Mesodermal cell (in vitro differentiated cells): ENCODE measurements at regions not wholly inside any gene's neighbourhood (a gene's known extent, or its start where the extent isn't known, plus 50 kb on each side); places are given as distances from the start of the nearest gene placed in this dataset.

Experiments
- H3K27ac ChIP-seq: 2 replicates; pipeline ENCODE4 v1.7.0; 2013; ENCODE audit warnings: mild to moderate bottlenecking, low read depth, low read length, moderate library complexity; ENCODE audit not compliant: severe bottlenecking
- H3K36me3 ChIP-seq: 2 replicates; pipeline ENCODE4 v1.7.1; 2013; ENCODE audit warnings: mild to moderate bottlenecking, low read length, moderate library complexity; ENCODE audit not compliant: control insufficient read depth, insufficient read depth
- H3K4me1 ChIP-seq: one replicate; pipeline ENCODE4 v1.7.1; 2013; ENCODE audit warnings: mild to moderate bottlenecking, low read length; ENCODE audit not compliant: insufficient read depth, control insufficient read depth, poor library complexity, severe bottlenecking
- H3K4me3 ChIP-seq: 2 replicates; pipeline ENCODE4 v1.7.0; 2013; ENCODE audit warnings: low read length, control low read depth, mild to moderate bottlenecking; ENCODE audit not compliant: insufficient read depth, poor library complexity, severe bottlenecking; ENCODE audit errors: extremely low read depth
- H3K9me3 ChIP-seq: 2 replicates; pipeline ENCODE4 v1.7.1; 2013; ENCODE audit warnings: mild to moderate bottlenecking, low read length, moderate library complexity; ENCODE audit not compliant: control insufficient read depth
- WGBS, 2 experiments: methylation state at CpG; one replicate each; pipeline ENCODE4 v1.1.5; 2013; ENCODE audit warnings: missing lambda C conversion rate in 2 of 2; ENCODE audit not compliant: insufficient coverage in 2 of 2; 5-methylcytosine and 5-hydroxymethylcytosine counted together

DNA sequence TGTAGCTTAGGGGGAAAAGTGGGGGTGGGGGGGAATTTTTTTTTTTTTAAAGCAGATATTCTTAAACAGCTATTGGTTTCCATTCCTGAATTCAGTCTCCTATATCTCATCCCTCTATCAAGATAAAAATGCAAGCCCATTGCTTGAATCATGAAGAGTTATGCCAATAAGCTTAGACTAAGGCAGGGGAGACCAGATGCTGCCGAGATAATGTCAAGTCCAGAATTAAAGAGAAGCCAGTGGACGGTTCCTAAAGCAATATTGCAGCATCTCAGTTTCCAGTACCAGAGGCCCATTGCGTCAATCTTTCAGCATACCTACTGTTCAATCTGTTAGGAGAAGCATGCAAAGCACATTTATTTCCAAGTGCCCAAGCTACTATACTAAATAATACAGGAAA is 309.4 kb downstream of the BARHL2 start:
- H3K9me3 ChIP-seq, result no peaks in the 10 kb centered on the region
- 91 to 92% methylated on average over 1 to 3 of the region's 3 CpGs for WGBS, 2 experiments
- peaks cover 4% of the 10 kb centered on the region for H3K4me1 ChIP-seq
- H3K4me3 ChIP-seq, result no peak overlapping the region
- H3K36me3 ChIP-seq, result no peaks in the 10 kb centered on the region
- H3K27ac ChIP-seq, result no peak overlapping the region

DNA sequence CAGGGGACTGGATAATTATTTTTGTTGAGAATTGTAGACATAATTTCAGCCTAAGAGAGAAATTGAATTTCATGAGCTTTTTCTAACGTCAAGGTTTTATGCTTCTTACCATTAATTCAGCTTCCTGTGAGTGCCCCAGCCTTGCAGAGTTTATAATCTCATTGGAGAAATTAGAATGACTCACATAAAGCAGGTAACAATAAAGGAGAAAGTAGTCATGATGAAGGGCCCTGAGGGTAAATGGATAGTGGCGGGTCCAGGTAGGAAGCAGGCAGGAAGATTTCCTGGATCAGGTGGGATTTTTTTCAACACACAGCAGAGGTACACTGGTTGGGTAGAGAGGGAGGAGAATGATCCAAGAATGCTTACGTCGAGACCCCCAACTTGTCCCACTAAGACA is 311.4 kb downstream of the BARHL2 start:
- no peak overlapping the region for H3K27ac ChIP-seq
- WGBS, 2 experiments, result 71% methylated on average over 1 of the region's 4 CpGs; no CpG with 5 or more reads in 1 of the 2 experiments
- H3K9me3 ChIP-seq, result no peaks in the 10 kb centered on the region
- no peaks in the 10 kb centered on the region for H3K36me3 ChIP-seq
- H3K4me1 ChIP-seq, result peaks cover 17% of the 10 kb centered on the region
- no peak overlapping the region for H3K4me3 ChIP-seq

DNA sequence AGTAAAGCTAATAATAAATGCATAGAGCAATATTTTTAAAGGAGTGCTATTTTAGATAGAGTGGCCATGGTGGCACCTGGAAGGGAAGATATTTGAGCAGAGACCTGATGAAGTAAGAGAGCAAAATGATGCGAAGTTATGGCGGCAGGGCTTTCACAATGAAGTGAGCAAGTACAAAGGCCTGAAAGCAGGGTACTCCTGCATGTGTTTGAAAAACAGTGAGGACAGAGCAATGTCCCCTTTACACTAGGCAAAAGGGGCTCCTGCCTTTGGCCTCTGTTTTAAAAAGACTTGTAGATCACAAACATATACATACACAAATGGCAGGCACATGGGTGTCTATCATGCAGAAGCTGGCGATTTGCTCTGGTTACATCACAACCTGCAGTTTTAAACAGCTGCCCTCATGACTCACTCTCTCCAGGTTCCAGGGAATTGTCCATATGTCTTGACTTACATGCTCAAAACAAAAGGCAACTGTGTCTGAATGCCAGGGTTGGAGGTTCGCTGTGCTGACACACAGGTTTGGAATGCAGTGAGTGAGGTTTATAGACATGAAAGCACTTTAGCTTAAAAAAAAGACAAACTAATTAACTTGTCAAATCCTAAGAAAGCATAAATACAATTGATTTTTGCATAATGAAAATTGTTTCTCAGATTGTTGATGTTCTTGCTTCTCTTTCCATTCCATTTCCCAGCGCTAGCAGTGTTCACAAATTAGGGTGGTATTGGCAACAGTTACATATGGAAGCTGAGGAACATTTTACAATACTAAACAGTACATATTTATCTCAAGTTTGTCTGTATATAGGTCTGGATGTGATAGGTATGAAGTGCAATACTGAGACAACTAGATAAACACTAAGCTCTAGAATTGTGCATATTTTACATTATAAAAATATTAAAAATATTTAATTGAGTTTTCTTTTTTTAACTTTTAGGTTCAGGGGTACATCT is 313.9 kb downstream of the BARHL2 start:
- Histone ChIP-seq H3K4me3 (no peak overlapping the region), H3K36me3 (no peaks in the 10 kb centered on the region), H3K4me1 (peaks cover 19% of the 10 kb centered on the region), H3K9me3 (no peaks in the 10 kb centered on the region), H3K27ac (peak overlapping the region; percentile 93)
- 82 to 91% methylated on average over 2 of the region's 5 CpGs for WGBS, 2 experiments

DNA sequence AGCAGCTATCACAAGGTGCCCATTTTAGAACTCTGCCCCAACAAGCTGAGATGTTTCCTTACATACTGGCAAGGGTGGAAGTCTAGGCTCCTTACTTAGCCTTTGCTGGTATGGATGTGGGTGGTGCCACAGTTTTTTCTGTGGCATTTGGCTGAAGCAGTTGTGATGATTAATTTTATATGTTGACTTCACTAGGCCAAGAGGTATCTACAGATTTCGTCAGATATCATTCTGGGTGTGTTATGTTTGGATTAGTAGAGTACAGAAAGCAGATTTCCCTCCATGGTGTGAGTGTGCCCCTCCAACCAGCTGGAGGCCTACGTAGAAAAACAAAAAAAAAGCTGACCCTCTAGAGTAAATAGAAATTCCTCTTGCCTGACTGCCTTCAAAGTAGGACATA is 317.0 kb downstream of the BARHL2 start:
- Histone ChIP-seq H3K9me3 (no peaks in the 10 kb centered on the region), H3K4me1 (peaks cover 19% of the 10 kb centered on the region), H3K36me3 (no peaks in the 10 kb centered on the region), H3K4me3 (no peak overlapping the region), H3K27ac (no peak overlapping the region)
- no CpG with 5 or more reads among the region's 2 CpGs for WGBS, 2 experiments

DNA sequence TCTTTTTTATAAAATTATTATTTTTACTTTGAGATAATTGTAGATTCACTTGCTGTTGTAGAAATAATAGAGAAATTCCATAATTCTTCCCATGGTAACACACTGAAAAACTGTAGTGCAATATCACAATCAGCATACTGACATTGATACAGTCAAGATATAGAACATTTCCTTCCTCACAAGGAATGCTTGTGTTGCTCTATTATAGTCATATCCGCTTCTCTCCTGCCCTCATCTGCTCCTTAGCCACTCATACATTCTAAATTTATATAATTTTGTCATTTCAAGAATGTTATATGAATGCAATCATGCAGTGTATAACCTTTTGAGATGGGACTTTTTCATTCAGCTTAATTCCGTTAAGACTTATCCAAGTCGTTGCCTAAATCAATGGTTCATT is 320.2 kb downstream of the BARHL2 start:
- whole genome bisulfite sequencing, 2 experiments, result 100% methylated on average over 1 of the region's 3 CpGs; no CpG with 5 or more reads in 1 of the 2 experiments
- Histone ChIP-seq H3K4me1 (peaks cover 13% of the 10 kb centered on the region), H3K27ac (no peak overlapping the region), H3K36me3 (no peaks in the 10 kb centered on the region), H3K9me3 (no peaks in the 10 kb centered on the region), H3K4me3 (no peak overlapping the region)

DNA sequence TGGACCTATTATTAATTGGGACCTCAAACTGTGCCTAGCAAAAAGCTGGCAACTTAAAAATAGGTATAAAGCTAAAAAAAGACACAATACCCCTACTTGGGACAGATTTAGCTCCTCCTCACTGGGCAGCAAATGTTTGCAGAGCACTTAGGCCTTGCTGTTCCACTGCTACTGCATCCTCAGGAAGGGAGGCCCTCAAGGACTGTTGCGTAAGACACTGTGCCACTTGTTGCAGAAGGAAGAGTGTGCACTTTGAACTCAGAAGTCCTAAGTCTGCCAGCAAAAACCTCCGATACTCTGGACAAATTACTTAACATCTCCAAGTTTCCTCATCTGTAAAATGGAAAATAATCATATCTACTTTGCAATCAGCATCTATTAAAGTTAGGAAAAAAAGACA is 322.9 kb downstream of the BARHL2 start:
- Histone ChIP-seq H3K4me3 (no peak overlapping the region), H3K9me3 (no peaks in the 10 kb centered on the region), H3K4me1 (no peaks in the 10 kb centered on the region), H3K27ac (no peak overlapping the region), H3K36me3 (no peaks in the 10 kb centered on the region)
- WGBS, 2 experiments, result no CpG with 5 or more reads among the region's 2 CpGs

DNA sequence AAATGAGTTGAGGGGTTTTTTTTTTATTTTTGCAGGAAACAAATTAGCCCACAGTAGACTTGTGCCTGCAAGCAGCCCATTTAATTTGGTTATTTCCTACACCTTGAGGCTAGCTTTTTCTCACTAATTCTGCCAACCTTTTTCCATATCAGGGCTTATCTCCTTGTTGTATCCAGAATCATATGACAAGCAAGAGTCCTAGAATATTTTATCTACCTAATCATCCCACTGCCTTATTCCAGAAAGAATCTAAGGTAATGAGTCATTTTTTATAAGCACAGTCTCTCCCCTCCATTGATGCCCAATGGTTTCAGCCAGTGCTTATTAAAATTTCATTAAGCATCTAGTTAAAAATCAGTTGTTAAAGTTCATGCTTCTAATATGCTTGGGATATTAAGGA is 324.1 kb downstream of the BARHL2 start:
- no peaks in the 10 kb centered on the region for H3K4me1 ChIP-seq
- H3K9me3 ChIP-seq, result no peaks in the 10 kb centered on the region
- H3K4me3 ChIP-seq, result no peak overlapping the region
- H3K27ac ChIP-seq, result no peak overlapping the region
- no peaks in the 10 kb centered on the region for H3K36me3 ChIP-seq

DNA sequence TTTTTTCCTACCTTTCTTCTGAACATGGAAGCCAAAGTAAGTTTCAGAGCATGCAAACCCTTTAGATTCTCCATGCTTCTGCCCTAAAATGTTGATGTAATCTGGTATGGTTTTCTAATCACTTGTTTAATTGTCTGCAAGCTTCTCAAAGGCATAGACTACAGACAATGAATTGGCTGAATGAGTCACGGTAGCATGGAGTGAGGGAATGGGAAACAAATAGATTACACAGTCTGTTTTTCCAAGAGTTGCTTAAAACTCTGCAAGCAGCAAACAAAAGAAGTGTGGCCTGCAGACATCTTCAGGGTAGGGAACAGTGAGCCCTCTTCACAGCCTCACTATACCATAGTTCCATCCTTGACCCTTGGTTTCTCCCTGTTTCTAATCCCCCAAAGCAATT is 326.0 kb downstream of the BARHL2 start:
- peak overlapping the region; percentile 33 for H3K27ac ChIP-seq
- WGBS, 2 experiments, result 63 to 67% methylated on average over 1 of the region's 1 CpG

DNA sequence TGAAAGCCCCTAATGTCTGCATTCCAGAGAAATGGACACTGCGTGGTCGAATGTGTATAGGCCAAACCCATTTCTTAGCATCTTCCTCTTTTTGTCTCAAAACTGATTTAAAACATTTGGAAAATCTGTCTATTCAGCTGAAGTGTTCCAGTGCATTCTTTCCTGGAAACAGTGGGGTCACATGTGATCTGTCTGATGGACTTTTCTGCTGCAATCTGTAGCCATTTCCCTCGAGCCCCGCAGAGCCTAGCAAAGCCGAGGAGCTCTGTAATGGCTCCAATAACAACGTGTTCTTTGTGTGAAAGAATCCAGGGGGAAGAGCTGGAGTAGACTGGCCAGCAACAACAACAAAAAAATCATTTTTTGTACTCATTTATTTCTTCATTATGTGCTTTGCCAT is 329.3 kb downstream of the BARHL2 start:
- WGBS, 2 experiments, result 88 to 100% methylated on average over 2 of the region's 6 CpGs
- Histone ChIP-seq H3K27ac (peak overlapping the region; percentile 12), H3K4me3 (no peak overlapping the region)

More for the DNA sequence above, 326.0 kb downstream of the BARHL2 start:
- Histone ChIP-seq H3K9me3 (no peaks in the 10 kb centered on the region), H3K4me1 (peaks cover 4% of the 10 kb centered on the region), H3K4me3 (no peak overlapping the region), H3K36me3 (no peaks in the 10 kb centered on the region)

DNA sequence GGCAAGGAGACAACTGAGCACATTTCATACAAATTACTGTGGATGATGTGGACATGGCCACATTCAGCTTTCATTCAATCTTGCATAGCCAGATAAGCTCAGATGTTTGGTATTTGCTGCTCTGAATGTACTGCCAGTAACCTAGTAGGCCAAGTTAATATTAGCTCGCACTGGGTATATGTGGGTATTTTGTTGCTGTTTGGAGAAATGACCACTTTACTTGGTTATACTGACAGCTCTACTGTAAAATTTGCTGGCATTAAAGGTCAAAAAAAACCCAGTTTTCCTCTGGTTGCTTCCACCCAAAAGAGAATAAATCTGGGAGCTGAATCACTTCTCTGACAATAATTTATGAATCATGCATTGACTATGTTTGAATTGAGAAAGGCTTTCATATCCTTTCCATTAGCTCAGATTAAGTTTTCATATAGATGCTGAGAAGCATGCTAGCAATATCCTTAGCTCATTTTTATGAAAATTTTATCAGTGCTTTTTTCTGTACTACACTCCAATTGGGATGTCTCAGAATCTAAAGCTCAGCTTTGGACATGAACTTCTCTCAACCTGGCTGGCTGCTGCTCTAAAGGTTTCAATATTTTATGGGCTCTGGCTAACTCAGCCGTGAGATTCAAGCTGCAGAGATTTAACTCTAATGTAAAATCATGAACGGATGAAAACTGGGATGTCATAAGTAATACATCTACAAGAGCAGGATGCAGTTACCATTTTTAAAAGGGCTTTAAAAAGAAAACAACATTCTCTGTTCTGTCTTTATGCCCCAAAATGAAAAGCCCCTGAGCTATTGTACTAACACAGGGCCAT is 330.0 kb downstream of the BARHL2 start:
- WGBS, 2 experiments, result 92% methylated on average over 2 of the region's 3 CpGs; no CpG with 5 or more reads in 1 of the 2 experiments
- Histone ChIP-seq H3K4me1 (peaks cover 4% of the 10 kb centered on the region), H3K4me3 (no peak overlapping the region), H3K27ac (no peak overlapping the region), H3K36me3 (no peaks in the 10 kb centered on the region), H3K9me3 (no peaks in the 10 kb centered on the region)

More for the DNA sequence above, 329.3 kb downstream of the BARHL2 start:
- Histone ChIP-seq H3K36me3 (no peaks in the 10 kb centered on the region), H3K4me1 (peaks cover 4% of the 10 kb centered on the region), H3K9me3 (no peaks in the 10 kb centered on the region)
